SH-SY5Y (cell line): ENCODE measurements at regions not wholly inside any gene's neighbourhood (a gene's known extent, or its start where the extent isn't known, plus 50 kb on each side); places are given as distances from the start of the nearest gene placed in this dataset.

ENCODE experiments used
- GATA2 ChIP-seq: IDR thresholded peaks from 2 replicates; pipeline ENCODE4 v1.6.1; 2011; ENCODE audit warnings: mild to moderate bottlenecking, low read depth, low read length
- GATA3 ChIP-seq: IDR thresholded peaks from 2 replicates; pipeline ENCODE4 v1.6.1; 2011; ENCODE audit warnings: low read depth, mild to moderate bottlenecking, low read length, moderate library complexity

GRCh38 chr12:107235600-107235999, 142.3 kb upstream of the CRY1 start:
- TF ChIP-seq GATA2 = no peak
- TF ChIP-seq GATA3 = no peak
